ENCODE measurements at regions not wholly inside any gene's neighbourhood (a gene's known extent, or its start where the extent isn't known, plus 50 kb on each side); places are given as distances from the start of the nearest gene placed in this dataset.

- H3K36me3 ChIP-seq (ENCODE audit: insufficient read depth, low read length) = no peaks in the 10 kb centered on the region
- DNase-seq (ENCODE audit: low read depth, low spot score) = no peak
- no peaks in the 10 kb centered on the region for H3K9me3 ChIP-seq (ENCODE audit: low read depth, low read length)
- H3K9ac ChIP-seq (ENCODE audit: insufficient read length) = no peak overlapping the region
- no peak overlapping the region for H3K27ac ChIP-seq
- TF ChIP-seq FOXP2 (optimal IDR thresholded peaks at IDR 0.05; ENCODE audit: control extremely low read depth, extremely low read length, insufficient read depth) = no peak
- no peak for TF ChIP-seq EZH2 (IDR thresholded peaks at IDR 0.05)
- TF ChIP-seq POLR2AphosphoS5 (IDR thresholded peaks at IDR 0.05; ENCODE audit: borderline replicate concordance, low read depth, low read length) = no peak
- no peak overlapping the region for H3K4me3 ChIP-seq
Observed at GRCh38 chr16:6211644-6212043, 1114.0 kb upstream of the EEF2KMT start.

GRCh38 chr16:6209355-6209930 lies 1111.8 kb upstream of the EEF2KMT start:
- no peaks in the 10 kb centered on the region for H3K36me3 ChIP-seq (ENCODE audit: insufficient read depth, low read length)
- H3K4me3 ChIP-seq = no peak overlapping the region
- no peak overlapping the region for H3K27ac ChIP-seq
- no peak overlapping the region for H3K9ac ChIP-seq (ENCODE audit: insufficient read length)
- no peak for DNase-seq (ENCODE audit: low read depth, low spot score)
- TF ChIP-seq POLR2AphosphoS5 (IDR thresholded peaks at IDR 0.05; ENCODE audit: borderline replicate concordance, low read depth, low read length) (no peak), FOXP2 (optimal IDR thresholded peaks at IDR 0.05; ENCODE audit: control extremely low read depth, extremely low read length, insufficient read depth) (no peak), EZH2 (IDR thresholded peaks at IDR 0.05) (no peak)
- no peaks in the 10 kb centered on the region for H3K9me3 ChIP-seq (ENCODE audit: low read depth, low read length)

GRCh38 chr16:6207580-6207979 lies 1110.0 kb upstream of the EEF2KMT start:
- no peak for DNase-seq (ENCODE audit: low read depth, low spot score)
- Histone ChIP-seq H3K9ac (ENCODE audit: insufficient read length) (no peak overlapping the region), H3K27ac (no peak overlapping the region), H3K36me3 (ENCODE audit: insufficient read depth, low read length) (no peaks in the 10 kb centered on the region), H3K9me3 (ENCODE audit: low read depth, low read length) (no peaks in the 10 kb centered on the region), H3K4me3 (no peak overlapping the region)
- no peak for TF ChIP-seq FOXP2 (optimal IDR thresholded peaks at IDR 0.05; ENCODE audit: control extremely low read depth, extremely low read length, insufficient read depth)
- TF ChIP-seq EZH2 (IDR thresholded peaks at IDR 0.05) = no peak
- TF ChIP-seq POLR2AphosphoS5 (IDR thresholded peaks at IDR 0.05; ENCODE audit: borderline replicate concordance, low read depth, low read length) = no peak

GRCh38 chr16:6207124-6207523 lies 1109.5 kb upstream of the EEF2KMT start:
- Histone ChIP-seq H3K36me3 (ENCODE audit: insufficient read depth, low read length) (no peaks in the 10 kb centered on the region), H3K9me3 (ENCODE audit: low read depth, low read length) (no peaks in the 10 kb centered on the region), H3K4me3 (no peak overlapping the region), H3K27ac (no peak overlapping the region), H3K9ac (ENCODE audit: insufficient read length) (no peak overlapping the region)
- TF ChIP-seq FOXP2 (optimal IDR thresholded peaks at IDR 0.05; ENCODE audit: control extremely low read depth, extremely low read length, insufficient read depth) (no peak), EZH2 (IDR thresholded peaks at IDR 0.05) (no peak), POLR2AphosphoS5 (IDR thresholded peaks at IDR 0.05; ENCODE audit: borderline replicate concordance, low read depth, low read length) (no peak)
- DNase-seq (ENCODE audit: low read depth, low spot score) = no peak

DNA sequence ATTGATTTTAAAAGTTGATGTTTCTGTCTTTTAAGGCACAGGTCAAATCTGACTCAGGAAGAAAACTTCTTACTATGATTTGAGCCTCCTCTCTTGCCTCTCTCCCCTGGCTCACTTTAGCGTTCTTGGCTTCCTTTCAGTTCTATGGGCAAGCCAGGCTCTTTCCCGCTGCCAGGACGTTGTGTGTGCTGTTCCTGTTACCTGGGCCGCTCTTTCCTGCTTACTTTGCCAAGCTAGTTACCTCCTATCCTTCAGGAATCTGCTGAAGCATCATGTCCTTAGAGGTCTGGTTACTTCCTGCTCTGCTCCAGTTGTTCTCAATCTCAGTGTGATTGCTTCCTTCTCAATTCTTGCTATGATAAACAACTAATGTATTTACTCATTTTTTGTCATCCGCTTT lies 1108.5 kb upstream of the EEF2KMT start:
- no peak for DNase-seq (ENCODE audit: low read depth, low spot score)
- TF ChIP-seq POLR2AphosphoS5 (IDR thresholded peaks at IDR 0.05; ENCODE audit: borderline replicate concordance, low read depth, low read length) = no peak
- TF ChIP-seq EZH2 (IDR thresholded peaks at IDR 0.05) = no peak
- TF ChIP-seq FOXP2 (optimal IDR thresholded peaks at IDR 0.05; ENCODE audit: control extremely low read depth, extremely low read length, insufficient read depth) = no peak
- no peaks in the 10 kb centered on the region for H3K9me3 ChIP-seq (ENCODE audit: low read depth, low read length)
- no peak overlapping the region for H3K9ac ChIP-seq (ENCODE audit: insufficient read length)
- no peak overlapping the region for H3K27ac ChIP-seq
- no peaks in the 10 kb centered on the region for H3K36me3 ChIP-seq (ENCODE audit: insufficient read depth, low read length)
- H3K4me3 ChIP-seq = no peak overlapping the region

DNA sequence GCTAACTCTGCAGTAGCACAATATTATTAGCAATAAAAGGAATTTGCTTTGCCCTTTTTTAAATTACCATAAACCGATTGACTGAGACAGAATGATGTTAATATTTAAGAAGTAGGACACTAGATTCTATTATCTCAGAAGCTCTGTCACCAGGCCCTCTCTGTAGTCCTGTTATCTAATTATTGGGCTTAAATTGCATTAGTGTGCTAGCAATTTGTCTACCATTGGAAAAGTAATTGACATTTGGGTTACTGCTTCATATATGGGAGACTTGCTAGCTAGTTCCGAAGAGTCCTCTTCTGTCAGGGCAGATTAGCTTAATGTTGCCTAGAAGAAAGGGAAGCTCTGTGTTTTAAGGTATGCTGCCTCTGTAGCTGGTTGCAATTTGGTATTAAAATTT lies 1107.3 kb upstream of the EEF2KMT start:
- H3K9ac ChIP-seq (ENCODE audit: insufficient read length) = no peak overlapping the region
- TF ChIP-seq POLR2AphosphoS5 (IDR thresholded peaks at IDR 0.05; ENCODE audit: borderline replicate concordance, low read depth, low read length) (no peak), EZH2 (IDR thresholded peaks at IDR 0.05) (no peak), FOXP2 (optimal IDR thresholded peaks at IDR 0.05; ENCODE audit: control extremely low read depth, extremely low read length, insufficient read depth) (no peak)
- H3K36me3 ChIP-seq (ENCODE audit: insufficient read depth, low read length) = no peaks in the 10 kb centered on the region
- H3K9me3 ChIP-seq (ENCODE audit: low read depth, low read length) = no peaks in the 10 kb centered on the region
- no peak overlapping the region for H3K27ac ChIP-seq
- no peak overlapping the region for H3K4me3 ChIP-seq
- no peak for DNase-seq (ENCODE audit: low read depth, low spot score)

DNA sequence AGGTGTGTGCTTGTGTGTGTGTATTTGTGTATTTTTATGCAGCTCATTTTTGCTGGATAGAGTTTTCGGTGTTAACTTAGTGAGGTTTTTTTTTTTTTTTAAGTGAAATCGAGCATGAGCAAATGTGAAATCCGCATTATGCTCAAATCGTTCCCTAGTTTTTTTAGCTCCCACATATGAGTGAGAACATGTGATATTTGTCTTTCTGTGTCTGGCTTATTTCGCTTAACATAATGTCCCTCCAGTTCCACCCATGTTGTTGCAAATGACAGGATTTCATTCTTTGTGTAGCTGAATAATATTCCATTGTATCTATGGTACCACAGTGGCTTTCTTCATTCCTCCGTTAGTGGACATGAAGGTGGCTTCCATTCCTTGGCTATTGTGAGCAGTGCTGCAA lies 1103.3 kb upstream of the EEF2KMT start:
- H3K9me3 ChIP-seq (ENCODE audit: low read depth, low read length) = no peaks in the 10 kb centered on the region
- H3K36me3 ChIP-seq (ENCODE audit: insufficient read depth, low read length) = no peaks in the 10 kb centered on the region
- DNase-seq (ENCODE audit: low read depth, low spot score) = no peak
- TF ChIP-seq POLR2AphosphoS5 (IDR thresholded peaks at IDR 0.05; ENCODE audit: borderline replicate concordance, low read depth, low read length) (no peak), EZH2 (IDR thresholded peaks at IDR 0.05) (no peak)
- H3K4me3 ChIP-seq = no peak overlapping the region
- no peak overlapping the region for H3K27ac ChIP-seq
- no peak overlapping the region for H3K9ac ChIP-seq (ENCODE audit: insufficient read length)

DNA sequence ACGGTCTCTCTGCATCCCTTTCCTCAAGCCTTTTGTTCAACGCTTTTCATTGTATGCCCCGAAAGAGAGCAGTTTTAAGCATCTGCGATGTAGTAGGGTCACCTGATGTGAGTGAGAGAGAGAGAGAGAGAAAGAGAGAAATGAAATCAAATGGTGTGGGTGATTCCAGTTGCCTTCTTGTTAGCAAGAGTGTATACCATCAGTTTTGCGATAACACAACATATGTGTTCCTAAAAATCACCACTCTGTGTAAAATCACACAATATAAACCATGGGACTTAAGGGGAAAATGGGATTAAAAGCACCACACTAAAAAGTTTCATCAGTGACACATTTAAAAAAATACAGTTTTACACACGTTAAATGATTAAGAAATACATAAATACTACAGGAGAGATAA lies 1102.7 kb upstream of the EEF2KMT start:
- Histone ChIP-seq H3K27ac (no peak overlapping the region), H3K36me3 (ENCODE audit: insufficient read depth, low read length) (no peaks in the 10 kb centered on the region), H3K9ac (ENCODE audit: insufficient read length) (no peak overlapping the region), H3K9me3 (ENCODE audit: low read depth, low read length) (no peaks in the 10 kb centered on the region), H3K4me3 (no peak overlapping the region)
- DNase-seq (ENCODE audit: low read depth, low spot score) = no peak
- TF ChIP-seq POLR2AphosphoS5 (IDR thresholded peaks at IDR 0.05; ENCODE audit: borderline replicate concordance, low read depth, low read length) (no peak), EZH2 (IDR thresholded peaks at IDR 0.05) (no peak), FOXP2 (optimal IDR thresholded peaks at IDR 0.05; ENCODE audit: control extremely low read depth, extremely low read length, insufficient read depth) (no peak)

GRCh38 chr16:6195966-6196365 lies 1098.4 kb upstream of the EEF2KMT start:
- no peak overlapping the region for H3K9ac ChIP-seq (ENCODE audit: insufficient read length)
- H3K27ac ChIP-seq = no peak overlapping the region
- no peak for DNase-seq (ENCODE audit: low read depth, low spot score)
- no peaks in the 10 kb centered on the region for H3K9me3 ChIP-seq (ENCODE audit: low read depth, low read length)
- H3K36me3 ChIP-seq (ENCODE audit: insufficient read depth, low read length) = no peaks in the 10 kb centered on the region
- H3K4me3 ChIP-seq = no peak overlapping the region
- TF ChIP-seq EZH2 (IDR thresholded peaks at IDR 0.05) (no peak), POLR2AphosphoS5 (IDR thresholded peaks at IDR 0.05; ENCODE audit: borderline replicate concordance, low read depth, low read length) (no peak), FOXP2 (optimal IDR thresholded peaks at IDR 0.05; ENCODE audit: control extremely low read depth, extremely low read length, insufficient read depth) (no peak)

Measured in SK-N-MC (cell line).